Smooth muscle cell (in vitro differentiated cells): ENCODE measurements at regions not wholly inside any gene's neighbourhood (a gene's known extent, or its start where the extent isn't known, plus 50 kb on each side); places are given as distances from the start of the nearest gene placed in this dataset.

ENCODE experiments used
- DNase-seq: peaks from one replicate; lab custom pipeline; 2025; ENCODE audit not compliant: unreplicated experiment; lab: John Stamatoyannopoulos, UW
- H2AFZ ChIP-seq: fragments of 200-600 bp; sonication (generic); 2 replicates; pipeline ENCODE4 v1.6.0; 2016; ENCODE audit warnings: antibody characterized with exemption, low read depth, mild to moderate bottlenecking
- H3F3A ChIP-seq: fragments of 200-600 bp; sonication (generic); 2 replicates; pipeline ENCODE4 v1.6.0; 2017; ENCODE audit warnings: antibody characterized with exemption, low read depth
- H3K27ac ChIP-seq: fragments of 200-600 bp; sonication (generic); 2 replicates; pipeline ENCODE4 v1.5.1; 2016; ENCODE audit warnings: low read depth, mild to moderate bottlenecking
- H3K27me3 ChIP-seq: fragments of 200-600 bp; sonication (generic); 2 replicates; pipeline ENCODE4 v1.6.1; 2016; ENCODE audit warnings: low read depth, mild to moderate bottlenecking
- H3K36me3 ChIP-seq: fragments of 200-600 bp; sonication (generic); 2 replicates; pipeline ENCODE4 v1.5.1; 2016; ENCODE audit warnings: low read depth
- H3K4me1 ChIP-seq: fragments of 200-600 bp; sonication (generic); 2 replicates; pipeline ENCODE4 v1.5.1; 2016; ENCODE audit warnings: low read depth
- H3K4me2 ChIP-seq: fragments of 200-600 bp; sonication (generic); 2 replicates; pipeline ENCODE4 v1.6.0; 2016; ENCODE audit warnings: mild to moderate bottlenecking
- H3K4me3 ChIP-seq: fragments of 200-600 bp; sonication (generic); 2 replicates; pipeline ENCODE4 v1.5.1; 2016; ENCODE audit warnings: mild to moderate bottlenecking
- H3K79me2 ChIP-seq: fragments of 200-600 bp; sonication (generic); 2 replicates; pipeline ENCODE4 v1.6.0; 2016; ENCODE audit warnings: low read depth, mild to moderate bottlenecking
- H3K9ac ChIP-seq: fragments of 200-600 bp; sonication (generic); 2 replicates; pipeline ENCODE4 v1.6.0; 2016; ENCODE audit warnings: low read depth
- H3K9me3 ChIP-seq: fragments of 200-600 bp; sonication (generic); replicated peaks from 2 replicates; pipeline ENCODE4 v1.5.1; 2016; ENCODE audit warnings: low read depth
- H4K20me1 ChIP-seq: fragments of 200-600 bp; sonication (generic); 2 replicates; pipeline ENCODE4 v1.6.0; 2016; ENCODE audit warnings: low read depth
- CTCF ChIP-seq: fragments of 200-600 bp; sonication (generic); IDR thresholded peaks from 2 replicates; pipeline ENCODE4 v1.5.1; 2017; ENCODE audit warnings: borderline replicate concordance, mild to moderate bottlenecking, antibody characterized with exemption; ENCODE audit not compliant: insufficient read depth, poor library complexity, severe bottlenecking
- WGBS: methylation state at CpG from one replicate; pipeline ENCODE4 v1.1.7; 2016; ENCODE audit warnings: low lambda C conversion rate; 5-methylcytosine and 5-hydroxymethylcytosine counted together

- Histone ChIP-seq H3K27ac (no peak overlapping the region), H3K4me3 (no peak overlapping the region), H2AFZ (no peak overlapping the region), H3K9ac (no peak overlapping the region), H3K9me3 (no peaks in the 10 kb centered on the region), H3K36me3 (no peaks in the 10 kb centered on the region), H3K27me3 (no peaks in the 10 kb centered on the region), H4K20me1 (no peaks in the 10 kb centered on the region), H3K4me2 (no peak overlapping the region), H3K4me1 (no peaks in the 10 kb centered on the region), H3F3A (no peaks in the 10 kb centered on the region), H3K79me2 (no peaks in the 10 kb centered on the region)
- no peak for TF ChIP-seq CTCF
- DNase-seq, result no peak
Measured at GRCh38 chr3:146830231-146830630, 225.1 kb upstream of the PLSCR5 start.

GRCh38 chr3:146827836-146828235 lies 222.7 kb upstream of the PLSCR5 start:
- Histone ChIP-seq H3K9ac (no peak overlapping the region), H3K27me3 (no peaks in the 10 kb centered on the region), H3K4me3 (no peak overlapping the region), H3K27ac (no peak overlapping the region), H3K9me3 (no peaks in the 10 kb centered on the region), H2AFZ (no peak overlapping the region), H4K20me1 (no peaks in the 10 kb centered on the region), H3F3A (no peaks in the 10 kb centered on the region), H3K79me2 (no peaks in the 10 kb centered on the region), H3K4me1 (no peaks in the 10 kb centered on the region), H3K36me3 (no peaks in the 10 kb centered on the region), H3K4me2 (no peak overlapping the region)
- no peak for DNase-seq
- WGBS, result 11% methylated on average over 1 of the region's 1 CpG
- TF ChIP-seq CTCF, result no peak

- H4K20me1 ChIP-seq, result no peaks in the 10 kb centered on the region
Measured at GRCh38 chr3:146823622-146824021, 218.5 kb upstream of the PLSCR5 start.

More at GRCh38 chr3:146823622-146824021, 218.5 kb upstream of the PLSCR5 start:
- Histone ChIP-seq H3F3A (no peaks in the 10 kb centered on the region), H3K79me2 (no peaks in the 10 kb centered on the region), H3K27me3 (no peaks in the 10 kb centered on the region), H3K9ac (no peak overlapping the region), H3K4me2 (no peak overlapping the region), H3K9me3 (no peaks in the 10 kb centered on the region), H3K36me3 (no peaks in the 10 kb centered on the region), H3K4me1 (no peaks in the 10 kb centered on the region), H3K4me3 (no peak overlapping the region), H3K27ac (no peak overlapping the region), H2AFZ (no peak overlapping the region)
- TF ChIP-seq CTCF, result no peak
- DNase-seq, result no peak
- WGBS, result 56% methylated on average over 1 of the region's 1 CpG
